ENCODE measurements at regions not wholly inside any gene's neighbourhood (a gene's known extent, or its start where the extent isn't known, plus 50 kb on each side); places are given as distances from the start of the nearest gene placed in this dataset.

- Histone ChIP-seq H3K9me2 (ENCODE audit: insufficient read depth) (no peaks in the 10 kb centered on the region), H3K27ac (no peak overlapping the region), H3F3A (ENCODE audit: insufficient read depth, low read depth) (no peaks in the 10 kb centered on the region), H3K79me2 (ENCODE audit: low read depth) (no peaks in the 10 kb centered on the region), H4K20me1 (ENCODE audit: insufficient read depth) (no peaks in the 10 kb centered on the region), H3K27me3 (ENCODE audit: insufficient read depth, low read depth) (peaks cover 75% of the 10 kb centered on the region), H3K36me3 (ENCODE audit: low read depth) (no peaks in the 10 kb centered on the region), H3K9me3 (ENCODE audit: insufficient read depth, low read depth) (no peaks in the 10 kb centered on the region), H3K4me3 (no peak overlapping the region), H3K4me1 (replicated peaks; ENCODE audit: insufficient read depth) (no peaks in the 10 kb centered on the region), H3K4me2 (no peak overlapping the region), H2AFZ (no peak overlapping the region)
- no peak for TF ChIP-seq CTCF (conservative IDR thresholded peaks at IDR 0.05)
- no peak for TF ChIP-seq EZH2 (IDR thresholded peaks at IDR 0.05; ENCODE audit: low read depth)
- POLR2A ChIA-PET (ENCODE audit: unreplicated experiment), result no interaction called here
- BruUV-seq (replicated peaks), result no TSS peak
- no peak for DNase-seq
- intact Hi-C loops (cut with micrococcal nuclease; ENCODE audit: unreplicated experiment), result no loop called here
- CTCF ChIA-PET, result no interaction called here
These were observed 69.7 kb upstream of the FCN1 start for GRCh38 chr9:134987376-134987775.

- Histone ChIP-seq H2AFZ (no peak overlapping the region), H3K4me2 (no peak overlapping the region), H3K36me3 (ENCODE audit: low read depth) (no peaks in the 10 kb centered on the region), H3K27ac (no peak overlapping the region), H3K9me3 (ENCODE audit: insufficient read depth, low read depth) (no peaks in the 10 kb centered on the region), H3K4me3 (no peak overlapping the region), H3K79me2 (ENCODE audit: low read depth) (no peaks in the 10 kb centered on the region), H3K4me1 (replicated peaks; ENCODE audit: insufficient read depth) (no peaks in the 10 kb centered on the region), H4K20me1 (ENCODE audit: insufficient read depth) (no peaks in the 10 kb centered on the region), H3K9me2 (ENCODE audit: insufficient read depth) (no peaks in the 10 kb centered on the region), H3F3A (ENCODE audit: insufficient read depth, low read depth) (no peaks in the 10 kb centered on the region), H3K27me3 (ENCODE audit: insufficient read depth, low read depth) (peaks cover 78% of the 10 kb centered on the region)
- no peak for TF ChIP-seq EZH2 (IDR thresholded peaks at IDR 0.05; ENCODE audit: low read depth)
- TF ChIP-seq CTCF (conservative IDR thresholded peaks at IDR 0.05), result no peak
- ChIA-PET CTCF (no interaction called here), POLR2A (ENCODE audit: unreplicated experiment) (no interaction called here)
- BruUV-seq (replicated peaks), result no TSS peak
- intact Hi-C loops (cut with micrococcal nuclease; ENCODE audit: unreplicated experiment), result no loop called here
- DNase-seq, result no peak
These were observed 70.4 kb upstream of the FCN1 start for GRCh38 chr9:134987906-134988700.

GRCh38 chr9:134988706-134989105, 71.0 kb upstream of the FCN1 start:
- Histone ChIP-seq H3K4me3 (no peak overlapping the region), H4K20me1 (ENCODE audit: insufficient read depth) (no peaks in the 10 kb centered on the region), H3K27ac (no peak overlapping the region), H3K4me2 (no peak overlapping the region), H3K27me3 (ENCODE audit: insufficient read depth, low read depth) (peaks cover 78% of the 10 kb centered on the region), H3K36me3 (ENCODE audit: low read depth) (no peaks in the 10 kb centered on the region), H3K9me3 (ENCODE audit: insufficient read depth, low read depth) (no peaks in the 10 kb centered on the region), H3K4me1 (replicated peaks; ENCODE audit: insufficient read depth) (no peaks in the 10 kb centered on the region), H3K9me2 (ENCODE audit: insufficient read depth) (no peaks in the 10 kb centered on the region), H2AFZ (no peak overlapping the region), H3K79me2 (ENCODE audit: low read depth) (no peaks in the 10 kb centered on the region), H3F3A (ENCODE audit: insufficient read depth, low read depth) (no peaks in the 10 kb centered on the region)
- TF ChIP-seq EZH2 (IDR thresholded peaks at IDR 0.05; ENCODE audit: low read depth), result no peak
- no peak for TF ChIP-seq CTCF (conservative IDR thresholded peaks at IDR 0.05)
- no TSS peak for BruUV-seq (replicated peaks)
- POLR2A ChIA-PET (ENCODE audit: unreplicated experiment), result no interaction called here
- CTCF ChIA-PET, result no interaction called here
- intact Hi-C loops (cut with micrococcal nuclease; ENCODE audit: unreplicated experiment), result no loop called here
- no peak for DNase-seq

Measured in PC-9 (cell line).